ENCODE measurements at regions not wholly inside any gene's neighbourhood (a gene's known extent, or its start where the extent isn't known, plus 50 kb on each side); places are given as distances from the start of the nearest gene placed in this dataset.

DNA sequence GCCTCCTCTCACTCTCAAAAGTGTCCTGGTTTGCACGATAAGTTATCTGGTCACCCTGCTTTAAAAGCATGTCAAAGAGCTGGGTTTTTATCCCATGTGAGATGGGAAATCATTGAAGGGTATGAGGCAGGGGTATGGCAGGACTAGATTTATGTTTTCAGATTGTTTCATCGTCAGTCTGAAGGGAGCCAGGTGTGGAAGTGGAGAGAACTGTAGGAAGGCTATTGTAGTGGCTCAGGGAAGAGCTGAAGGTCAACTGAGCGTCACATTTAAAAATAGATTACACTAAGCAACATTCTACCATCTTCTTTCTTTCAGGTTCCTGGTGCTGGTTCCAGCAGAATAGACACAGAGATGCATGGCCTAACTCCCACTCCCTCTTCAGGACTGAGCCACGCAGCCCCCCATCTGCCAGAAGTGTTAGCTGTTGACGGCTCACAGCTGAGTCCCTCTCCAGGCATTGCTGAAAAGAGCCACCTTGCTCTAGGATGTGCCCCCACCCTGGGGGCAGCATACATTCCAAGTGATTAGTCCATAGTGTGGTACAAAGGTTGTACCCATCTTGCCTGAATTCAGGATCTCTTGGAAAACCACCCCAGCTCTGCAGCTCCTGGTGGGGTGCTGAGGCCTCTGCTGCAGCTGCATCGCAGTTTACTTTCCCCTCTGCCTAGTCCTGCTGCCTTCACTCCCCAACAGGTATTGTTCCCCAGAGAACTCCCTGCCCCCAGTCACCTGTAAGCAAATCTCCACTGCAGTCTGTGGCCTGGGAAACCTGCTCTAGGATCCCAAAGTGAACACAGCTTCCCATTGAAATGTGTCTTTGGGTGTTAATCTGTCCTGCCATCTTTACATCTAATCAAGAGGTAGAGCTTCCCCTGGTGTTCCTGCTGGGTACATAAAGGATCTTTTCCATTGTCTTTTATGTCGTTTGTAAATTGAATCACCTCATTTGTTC is 79.5 kb upstream of the KLF7 start:
- no peak for TF ChIP-seq POLR2A (IDR thresholded peaks at IDR 0.05)
- TF ChIP-seq, protein P1, sequence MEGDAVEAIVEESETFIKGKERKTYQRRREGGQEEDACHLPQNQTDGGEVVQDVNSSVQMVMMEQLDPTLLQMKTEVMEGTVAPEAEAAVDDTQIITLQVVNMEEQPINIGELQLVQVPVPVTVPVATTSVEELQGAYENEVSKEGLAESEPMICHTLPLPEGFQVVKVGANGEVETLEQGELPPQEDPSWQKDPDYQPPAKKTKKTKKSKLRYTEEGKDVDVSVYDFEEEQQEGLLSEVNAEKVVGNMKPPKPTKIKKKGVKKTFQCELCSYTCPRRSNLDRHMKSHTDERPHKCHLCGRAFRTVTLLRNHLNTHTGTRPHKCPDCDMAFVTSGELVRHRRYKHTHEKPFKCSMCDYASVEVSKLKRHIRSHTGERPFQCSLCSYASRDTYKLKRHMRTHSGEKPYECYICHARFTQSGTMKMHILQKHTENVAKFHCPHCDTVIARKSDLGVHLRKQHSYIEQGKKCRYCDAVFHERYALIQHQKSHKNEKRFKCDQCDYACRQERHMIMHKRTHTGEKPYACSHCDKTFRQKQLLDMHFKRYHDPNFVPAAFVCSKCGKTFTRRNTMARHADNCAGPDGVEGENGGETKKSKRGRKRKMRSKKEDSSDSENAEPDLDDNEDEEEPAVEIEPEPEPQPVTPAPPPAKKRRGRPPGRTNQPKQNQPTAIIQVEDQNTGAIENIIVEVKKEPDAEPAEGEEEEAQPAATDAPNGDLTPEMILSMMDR (IDR thresholded peaks at IDR 0.05): no peak
- no peak overlapping the region for H3K4me3 ChIP-seq (ENCODE audit: low read depth, poor library complexity, severe bottlenecking)
- intact Hi-C loops (cut with DNase I; ENCODE audit: low total_unique reads): no loop called here
- 83 to 88% methylated on average over 7 of the region's 7 CpGs for WGBS, 2 donors
- no peak for DNase-seq (ENCODE audit: low spot score in 2 of 2)

DNA sequence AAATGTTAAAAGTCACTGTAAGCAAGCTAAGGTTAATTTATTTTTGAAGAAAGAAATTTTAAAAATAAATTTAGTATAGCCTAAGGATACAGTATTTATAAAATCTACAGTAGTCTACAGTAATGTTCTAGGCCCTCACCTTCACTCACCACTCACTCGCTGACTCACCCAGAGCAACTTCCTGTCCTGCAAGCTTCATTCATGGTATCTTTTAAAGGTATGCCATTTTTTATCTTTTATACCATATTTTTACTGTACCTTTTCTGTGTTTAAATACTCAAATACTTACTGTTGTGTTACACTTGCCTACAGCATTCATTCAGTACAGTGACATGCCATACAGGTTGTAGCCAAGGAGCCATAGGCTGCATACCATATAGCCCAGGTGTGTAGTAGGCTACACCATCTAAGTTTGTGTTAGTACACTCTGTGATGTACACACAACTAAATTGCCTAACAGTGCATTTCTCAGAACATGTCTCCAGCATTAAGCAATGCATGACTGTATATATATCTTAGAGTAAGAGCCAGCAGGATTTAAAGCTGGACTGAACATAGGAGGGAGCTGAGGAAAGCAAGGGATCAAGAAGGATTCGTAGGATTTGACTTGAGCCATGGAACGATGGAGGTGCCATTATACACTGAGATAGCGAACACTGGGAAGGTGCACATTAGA is 83.1 kb upstream of the KLF7 start:
- no peak for TF ChIP-seq POLR2A (IDR thresholded peaks at IDR 0.05)
- TF ChIP-seq, protein P1 (IDR thresholded peaks at IDR 0.05): no peak
- WGBS, 2 donors: 90 to 91% methylated on average over 4 of the region's 4 CpGs
- no peak for DNase-seq (ENCODE audit: low spot score in 2 of 2)
- H3K4me3 ChIP-seq (ENCODE audit: low read depth, poor library complexity, severe bottlenecking): no peak overlapping the region
- intact Hi-C loops (cut with DNase I; ENCODE audit: low total_unique reads): no loop called here

DNA sequence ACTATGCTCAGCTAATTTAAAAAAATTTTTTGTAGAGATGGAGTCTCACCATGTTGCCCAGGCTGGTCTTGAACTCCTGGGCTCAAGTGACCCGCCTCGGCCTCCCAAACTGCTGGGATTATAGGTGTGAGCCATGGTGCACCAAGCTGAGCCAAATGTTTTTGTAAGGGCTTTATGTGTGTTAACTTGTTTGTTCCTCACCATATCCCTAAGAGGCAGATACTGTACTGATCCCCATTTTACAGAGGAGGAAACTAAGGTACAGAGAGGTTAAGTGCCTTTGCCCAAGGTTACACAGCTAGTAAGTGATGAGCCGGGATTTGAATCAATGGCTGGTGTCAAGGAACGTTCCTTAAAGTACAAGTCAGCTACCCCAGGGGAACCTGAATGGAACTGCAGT is 85.3 kb upstream of the KLF7 start:
- 78 to 84% methylated on average over 4 of the region's 4 CpGs for WGBS, 2 donors
- no peak overlapping the region for H3K4me3 ChIP-seq (ENCODE audit: low read depth, poor library complexity, severe bottlenecking)
- intact Hi-C loops (cut with DNase I; ENCODE audit: low total_unique reads): no loop called here
- no peak for TF ChIP-seq POLR2A (IDR thresholded peaks at IDR 0.05)
- TF ChIP-seq, protein P1 (IDR thresholded peaks at IDR 0.05): no peak
- DNase-seq (ENCODE audit: low spot score in 2 of 2): no peak

DNA sequence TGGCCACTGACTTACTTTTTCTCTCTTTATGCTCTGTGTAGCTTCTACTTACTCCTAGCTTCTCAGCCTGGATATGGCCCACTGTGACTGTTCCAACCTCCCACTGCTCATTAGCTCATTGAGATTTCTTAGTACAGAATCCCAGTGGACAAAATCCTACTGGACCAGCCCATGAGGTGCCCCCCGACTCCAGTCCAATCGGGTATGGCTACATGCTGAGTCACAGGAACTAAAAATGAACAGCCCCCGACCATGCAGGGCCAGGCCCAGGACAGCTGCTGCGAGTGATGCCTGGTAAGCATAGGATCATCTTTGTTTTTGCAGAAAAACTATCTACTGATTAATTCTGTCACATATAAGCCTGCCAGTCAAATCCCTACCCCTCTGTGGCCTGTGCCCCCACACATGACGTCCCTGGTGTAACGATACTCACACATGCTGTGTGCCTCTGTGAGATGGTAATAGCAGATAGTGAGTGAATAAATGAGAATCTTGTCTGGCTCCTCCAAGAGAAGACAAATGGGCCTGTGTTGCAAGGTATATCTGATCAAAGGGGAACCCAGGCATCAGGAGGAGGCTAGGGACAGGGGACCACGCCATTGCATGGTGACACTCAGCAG is 85.9 kb upstream of the KLF7 start:
- WGBS, 2 donors: 63 to 82% methylated on average over 7 of the region's 7 CpGs
- intact Hi-C loops (cut with DNase I; ENCODE audit: low total_unique reads): no loop called here
- no peak for TF ChIP-seq POLR2A (IDR thresholded peaks at IDR 0.05)
- TF ChIP-seq, protein P1 (IDR thresholded peaks at IDR 0.05): no peak
- H3K4me3 ChIP-seq (ENCODE audit: low read depth, poor library complexity, severe bottlenecking): no peak overlapping the region
- DNase-seq (ENCODE audit: low spot score in 2 of 2): no peak

DNA sequence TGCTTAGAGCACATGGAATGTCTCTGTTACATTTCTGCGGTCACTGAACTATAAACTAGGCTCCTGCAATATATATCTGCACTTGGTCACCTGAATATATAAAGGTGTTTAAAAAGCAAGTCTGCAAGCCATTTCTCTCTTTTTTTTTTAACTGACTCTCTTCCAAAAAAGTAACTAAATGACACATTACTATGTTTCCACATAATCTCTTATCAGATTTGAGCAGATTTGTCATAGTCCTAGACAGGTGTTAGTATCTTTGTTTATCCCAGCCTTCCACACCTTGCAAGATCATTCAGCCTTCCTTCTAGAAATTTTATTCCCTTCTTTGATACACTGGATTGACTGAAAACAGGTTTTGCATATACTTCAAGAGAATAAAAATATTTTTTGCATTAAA is 86.7 kb upstream of the KLF7 start:
- 79 to 90% methylated on average over 1 of the region's 1 CpG for WGBS, 2 donors
- no peak overlapping the region for H3K4me3 ChIP-seq (ENCODE audit: low read depth, poor library complexity, severe bottlenecking)
- intact Hi-C loops (cut with DNase I; ENCODE audit: low total_unique reads): no loop called here
- TF ChIP-seq, protein P1 (IDR thresholded peaks at IDR 0.05): no peak
- TF ChIP-seq POLR2A (IDR thresholded peaks at IDR 0.05): no peak
- no peak for DNase-seq (ENCODE audit: low spot score in 2 of 2)

Measured in lower leg skin (tissue), 4 donors.